COLO668 (cell line): ENCODE measurements at regions not wholly inside any gene's neighbourhood (a gene's known extent, or its start where the extent isn't known, plus 50 kb on each side); places are given as distances from the start of the nearest gene placed in this dataset.

Source experiments
- DNase-seq: peaks from one replicate; lab custom pipeline; 2025; ENCODE audit not compliant: unreplicated experiment; lab: John Stamatoyannopoulos, UW

GRCh38 chr11:69364921-69365320, 71.0 kb downstream of the MYEOV start:
- DNase-seq: no peak

- DNase-seq: no peak
These were observed 71.6 kb downstream of the MYEOV start for GRCh38 chr11:69365558-69365957.

- no peak for DNase-seq
These were observed 72.6 kb downstream of the MYEOV start for GRCh38 chr11:69366591-69366990.

GRCh38 chr11:69367211-69367964, 73.4 kb downstream of the MYEOV start:
- DNase-seq: no peak

GRCh38 chr11:69368119-69368880, 74.3 kb downstream of the MYEOV start:
- no peak for DNase-seq

GRCh38 chr11:69369210-69369825, 75.4 kb downstream of the MYEOV start:
- DNase-seq: no peak

GRCh38 chr11:69369945-69370344, 76.0 kb downstream of the MYEOV start:
- no peak for DNase-seq

- DNase-seq: no peak
These were observed 77.2 kb downstream of the MYEOV start for GRCh38 chr11:69370984-69371709.

GRCh38 chr11:69371731-69372588, 78.0 kb downstream of the MYEOV start:
- DNase-seq: no peak

GRCh38 chr11:69372589-69373250, 78.8 kb downstream of the MYEOV start:
- DNase-seq: no peak

GRCh38 chr11:69373251-69373635, 79.3 kb downstream of the MYEOV start:
- no peak for DNase-seq

- peak; percentile 7 for DNase-seq
These were observed 80.4 kb downstream of the MYEOV start for GRCh38 chr11:69374110-69374945.

GRCh38 chr11:69374946-69375310, 81.0 kb downstream of the MYEOV start:
- no peak for DNase-seq

GRCh38 chr11:69375316-69376154, 81.6 kb downstream of the MYEOV start:
- DNase-seq: no peak

- no peak for DNase-seq
These were observed 82.4 kb downstream of the MYEOV start for GRCh38 chr11:69376155-69377028.

- no peak for DNase-seq
These were observed 83.3 kb downstream of the MYEOV start for GRCh38 chr11:69377029-69377952.
